ENCODE measurements at regions not wholly inside any gene's neighbourhood (a gene's known extent, or its start where the extent isn't known, plus 50 kb on each side); places are given as distances from the start of the nearest gene placed in this dataset.

DNA sequence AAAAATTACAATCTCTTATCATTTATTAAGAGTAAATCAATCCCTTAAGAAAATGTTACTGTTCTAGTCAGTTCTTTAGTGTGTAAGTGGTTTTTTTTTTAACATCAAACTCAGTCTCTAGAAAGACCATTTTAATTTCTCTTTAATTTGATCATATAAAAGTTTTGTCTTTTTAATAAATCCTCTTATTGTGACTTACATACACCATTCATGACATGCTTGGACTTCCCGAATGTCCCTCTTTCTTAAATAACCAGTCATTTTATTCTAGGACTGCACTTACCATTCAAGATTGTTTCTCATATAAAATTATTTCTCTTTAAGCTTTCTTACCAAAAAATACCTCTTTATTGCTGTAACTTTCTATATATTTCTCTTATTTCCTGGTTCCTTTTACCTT lies 60.8 kb upstream of the EVL start:
- Histone ChIP-seq H3K27me3 (ENCODE audit: insufficient read depth, low read length) (no peaks in the 10 kb centered on the region), H3K14ac (ENCODE audit: insufficient read depth, low read length) (no peak overlapping the region), H2AK5ac (ENCODE audit: insufficient read length, low read length) (no peak overlapping the region), H4K8ac (replicated peaks; ENCODE audit: insufficient read length, low read depth, low read length) (no peak overlapping the region), H3K9me3 (ENCODE audit: control insufficient read depth, low read depth, low read length) (peaks cover 6% of the 10 kb centered on the region), H3K27ac (ENCODE audit: insufficient read length, low read depth, low read length) (no peak overlapping the region), H3T11ph (ENCODE audit: low read length) (no peak overlapping the region), H2BK12ac (ENCODE audit: insufficient read length, low read depth, low read length) (no peak overlapping the region), H4K5ac (ENCODE audit: insufficient read length, low read depth, low read length) (no peak overlapping the region), H4K91ac (ENCODE audit: insufficient read length, low read depth, low read length) (no peak overlapping the region), H2AFZ (ENCODE audit: low read length) (no peak overlapping the region), H3K4ac (ENCODE audit: low read depth, low read length) (no peak overlapping the region), H3K4me2 (ENCODE audit: insufficient read depth, insufficient read length, low read length) (no peak overlapping the region), H3K56ac (ENCODE audit: insufficient read length, low read depth, low read length) (no peak overlapping the region), H3K79me2 (ENCODE audit: insufficient read depth, low read length) (no peaks in the 10 kb centered on the region), H2BK120ac (ENCODE audit: low read depth, low read length, poor library complexity, severe bottlenecking) (no peak overlapping the region), H3K18ac (ENCODE audit: insufficient read length, low read depth, low read length) (no peak overlapping the region), H2BK20ac (ENCODE audit: low read depth, low read length, poor library complexity, severe bottlenecking) (no peak overlapping the region), H3K23ac (ENCODE audit: insufficient read length, low read depth, low read length) (no peak overlapping the region), H3K79me1 (ENCODE audit: insufficient read depth, low read depth, low read length, poor library complexity, severe bottlenecking) (no peaks in the 10 kb centered on the region), H2BK15ac (ENCODE audit: low read depth, low read length) (no peak overlapping the region), H3K23me2 (ENCODE audit: insufficient read length, low read depth, low read length, poor library complexity, severe bottlenecking) (no peaks in the 10 kb centered on the region), H3K4me1 (ENCODE audit: insufficient read depth, low read length) (no peaks in the 10 kb centered on the region), H2BK5ac (ENCODE audit: insufficient read length, low read length) (no peak overlapping the region), H4K20me1 (ENCODE audit: control insufficient read depth, insufficient read depth, insufficient read length) (no peaks in the 10 kb centered on the region), H3K9ac (ENCODE audit: extremely low read depth, insufficient read length, low read length) (no peak overlapping the region)
- H3K9me3 Mint-ChIP-seq, result peaks cover 46 to 54% of the 10 kb centered on the region in 2 experiments
- H3K27ac Mint-ChIP-seq, result no peak overlapping the region
- no CpG with 5 or more reads among the region's 1 CpG for WGBS (ENCODE audit: extremely low coverage, insufficient read length, low lambda C conversion rate)
- TF ChIP-seq, protein P1, sequence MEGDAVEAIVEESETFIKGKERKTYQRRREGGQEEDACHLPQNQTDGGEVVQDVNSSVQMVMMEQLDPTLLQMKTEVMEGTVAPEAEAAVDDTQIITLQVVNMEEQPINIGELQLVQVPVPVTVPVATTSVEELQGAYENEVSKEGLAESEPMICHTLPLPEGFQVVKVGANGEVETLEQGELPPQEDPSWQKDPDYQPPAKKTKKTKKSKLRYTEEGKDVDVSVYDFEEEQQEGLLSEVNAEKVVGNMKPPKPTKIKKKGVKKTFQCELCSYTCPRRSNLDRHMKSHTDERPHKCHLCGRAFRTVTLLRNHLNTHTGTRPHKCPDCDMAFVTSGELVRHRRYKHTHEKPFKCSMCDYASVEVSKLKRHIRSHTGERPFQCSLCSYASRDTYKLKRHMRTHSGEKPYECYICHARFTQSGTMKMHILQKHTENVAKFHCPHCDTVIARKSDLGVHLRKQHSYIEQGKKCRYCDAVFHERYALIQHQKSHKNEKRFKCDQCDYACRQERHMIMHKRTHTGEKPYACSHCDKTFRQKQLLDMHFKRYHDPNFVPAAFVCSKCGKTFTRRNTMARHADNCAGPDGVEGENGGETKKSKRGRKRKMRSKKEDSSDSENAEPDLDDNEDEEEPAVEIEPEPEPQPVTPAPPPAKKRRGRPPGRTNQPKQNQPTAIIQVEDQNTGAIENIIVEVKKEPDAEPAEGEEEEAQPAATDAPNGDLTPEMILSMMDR (conservative IDR thresholded peaks at IDR 0.05), result no peak
- no peak for DNase-seq
- H3K27me3 Mint-ChIP-seq (ENCODE audit: low read depth), result no peaks in the 10 kb centered on the region
- H3K4me1 Mint-ChIP-seq, result peaks cover 5 to 9% of the 10 kb centered on the region in 2 experiments
- H3K4me3 Mint-ChIP-seq, result no peak overlapping the region
- H3K36me3 Mint-ChIP-seq (ENCODE audit: insufficient read depth in 1 of 3, low read depth in 3 of 3), result peaks cover 33 to 55% (median 40%) of the 10 kb centered on the region in 3 experiments
